Stimulated activated naive CD8-positive, alpha-beta T cell treated with anti-CD3 and anti-CD28 coated beads, Interleukin-15, Interleukin-2, amounts not matched to agents 100 U/mL and 50 U/mL, for 24 hours (primary cell): ENCODE measurements at regions not wholly inside any gene's neighbourhood (a gene's known extent, or its start where the extent isn't known, plus 50 kb on each side); places are given as distances from the start of the nearest gene placed in this dataset.
"Not testable (repeated sequence)": the region's sequence is repeated elsewhere in the genome, so short reads cannot be mapped to it uniquely, and the experiment has no call there.

Source experiments
- ATAC-seq: fragments of 150-1000 bp; cut with Tn5 transposase; one replicate; pipeline ENCODE4 v1.10.0; 2021
- DNase-seq: peaks from one replicate; pipeline ENCODE4 v3.0.0; 2021

DNA sequence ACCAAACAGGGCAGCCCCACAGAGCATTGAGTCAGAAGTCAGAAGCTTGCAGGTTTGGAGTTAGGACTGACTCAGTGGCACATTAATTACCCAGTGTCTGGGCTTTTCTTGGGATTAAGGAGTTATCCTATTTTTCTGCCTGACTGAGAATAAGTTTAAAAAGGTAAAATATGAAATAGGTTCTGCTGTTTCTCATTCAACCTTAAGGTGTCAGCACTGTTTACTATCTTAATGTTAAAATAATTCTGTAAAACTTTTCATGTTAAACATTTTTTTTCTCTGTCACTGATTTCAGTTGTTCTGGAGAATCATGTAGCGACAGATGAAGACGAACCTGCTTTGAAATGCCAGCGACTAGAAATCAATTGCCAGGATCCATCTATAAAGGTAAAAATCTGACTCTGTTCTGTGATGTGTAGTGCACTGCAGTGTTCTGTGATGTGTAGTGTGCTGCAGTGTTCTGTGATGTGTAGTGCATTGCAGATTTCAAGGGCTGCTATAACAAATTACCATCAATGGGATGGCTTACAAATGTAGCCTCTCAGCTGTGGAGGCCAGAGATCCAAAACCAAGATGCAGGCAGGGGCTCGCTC is 128.0 kb downstream of the LAT start:
- DNase-seq (no peak), ATAC-seq (no peak)

DNA sequence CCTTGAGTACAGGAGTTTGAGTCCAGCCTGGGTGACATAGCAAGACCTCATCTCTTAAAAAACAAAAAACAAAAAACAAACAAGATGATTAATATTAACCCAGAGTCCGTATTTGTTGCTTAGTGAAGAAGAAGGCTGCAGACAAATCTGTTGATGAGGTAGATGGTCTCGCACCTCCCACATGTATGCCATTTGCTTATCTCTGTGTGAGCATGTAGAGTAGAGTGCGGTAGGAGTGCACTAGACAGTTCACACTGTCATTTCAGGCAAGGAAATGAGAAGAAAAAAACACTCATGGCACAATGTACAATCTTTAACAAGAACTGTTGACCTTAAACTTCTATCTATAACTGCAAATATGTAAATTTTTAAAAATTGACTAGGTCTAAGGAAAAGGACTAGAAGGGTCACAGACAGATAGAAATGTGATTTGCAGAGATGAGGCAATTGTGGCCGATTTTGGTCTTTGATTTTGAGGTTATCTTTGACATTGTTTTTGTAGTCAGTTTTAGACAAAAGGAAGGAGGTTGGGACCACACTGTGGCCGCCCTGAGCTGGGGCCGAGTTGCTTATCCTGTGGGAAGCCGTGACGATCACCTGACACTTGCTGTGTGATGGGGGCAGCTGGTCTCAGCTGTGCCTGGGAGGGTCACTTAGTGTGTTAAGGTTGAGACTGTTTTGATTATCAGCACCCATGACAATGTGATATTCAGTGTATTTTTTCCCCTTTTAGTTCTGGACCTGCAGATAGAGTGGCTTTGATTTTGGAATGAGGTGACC is 127.2 kb downstream of the LAT start:
- DNase-seq, ATAC-seq: not testable (repeated sequence)

DNA sequence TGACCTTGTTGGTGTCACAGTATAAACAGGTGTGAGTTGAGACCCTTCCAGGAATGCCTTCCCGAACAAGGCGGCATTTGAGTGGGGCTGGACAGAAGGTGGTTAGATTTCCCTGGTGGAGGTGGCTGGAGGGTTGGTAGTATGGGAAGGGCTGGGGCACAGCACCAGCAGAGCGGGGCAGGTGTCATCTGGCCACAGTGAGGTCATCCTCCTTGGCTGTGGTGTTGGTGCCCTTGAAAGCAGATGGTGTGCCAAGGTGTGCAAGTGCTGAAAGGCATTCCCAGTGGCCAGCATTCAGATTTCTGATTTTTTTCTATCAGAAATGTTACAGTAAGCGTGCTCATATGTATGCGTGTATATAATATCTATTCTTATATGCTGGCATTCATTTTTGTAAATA is 126.6 kb downstream of the LAT start:
- ATAC-seq (no peak), DNase-seq (no peak)

DNA sequence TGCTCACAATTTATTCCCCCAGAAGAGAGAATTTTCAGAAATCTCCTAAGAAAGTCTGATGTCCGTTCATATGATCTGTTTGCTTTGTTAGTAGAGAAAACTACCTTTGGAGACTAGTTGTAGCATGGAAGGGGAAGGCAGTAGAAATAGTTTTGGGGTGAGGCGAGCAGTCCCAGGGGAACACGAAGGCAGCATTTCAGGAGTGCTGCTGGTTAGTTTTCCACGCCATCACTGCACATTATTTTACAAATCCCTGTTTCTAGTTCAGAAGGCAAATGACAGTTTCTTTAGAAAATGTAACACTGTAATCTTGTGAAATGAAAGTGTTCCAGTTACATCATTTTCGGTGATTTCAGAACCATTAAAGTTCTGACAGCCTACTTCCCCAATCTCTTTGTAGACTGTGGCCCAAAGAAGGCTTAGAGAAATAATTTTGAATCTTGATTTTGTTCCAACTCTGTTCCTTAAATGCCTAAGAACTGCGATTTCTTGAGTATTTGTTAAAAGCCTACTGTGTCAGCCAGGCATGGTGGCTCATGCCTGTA is 123.8 kb downstream of the LAT start:
- ATAC-seq, result not testable (repeated sequence)

DNA sequence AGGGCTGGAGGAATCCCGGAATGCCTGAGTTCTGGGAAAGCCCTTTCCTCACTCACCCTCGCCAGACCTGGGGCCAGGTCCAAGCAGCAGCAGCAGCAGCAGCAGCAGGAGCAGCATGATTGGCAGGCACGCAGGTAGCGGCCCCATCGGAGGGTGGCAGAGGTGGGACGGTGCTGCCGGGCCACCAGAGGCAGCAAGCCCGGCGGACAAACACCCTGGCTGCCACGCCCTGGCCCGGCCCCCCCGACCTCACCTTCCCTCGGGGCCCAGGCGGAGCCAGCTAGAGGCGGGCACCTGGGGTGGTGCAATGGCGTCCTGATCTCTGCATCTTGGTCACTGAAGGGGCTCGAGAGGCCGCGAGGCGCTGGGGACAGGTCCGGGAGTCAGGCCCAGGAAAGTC is 122.4 kb downstream of the LAT start:
- no peak for DNase-seq

More for the DNA sequence above, 123.8 kb downstream of the LAT start:
- DNase-seq, result not testable (repeated sequence)

DNA sequence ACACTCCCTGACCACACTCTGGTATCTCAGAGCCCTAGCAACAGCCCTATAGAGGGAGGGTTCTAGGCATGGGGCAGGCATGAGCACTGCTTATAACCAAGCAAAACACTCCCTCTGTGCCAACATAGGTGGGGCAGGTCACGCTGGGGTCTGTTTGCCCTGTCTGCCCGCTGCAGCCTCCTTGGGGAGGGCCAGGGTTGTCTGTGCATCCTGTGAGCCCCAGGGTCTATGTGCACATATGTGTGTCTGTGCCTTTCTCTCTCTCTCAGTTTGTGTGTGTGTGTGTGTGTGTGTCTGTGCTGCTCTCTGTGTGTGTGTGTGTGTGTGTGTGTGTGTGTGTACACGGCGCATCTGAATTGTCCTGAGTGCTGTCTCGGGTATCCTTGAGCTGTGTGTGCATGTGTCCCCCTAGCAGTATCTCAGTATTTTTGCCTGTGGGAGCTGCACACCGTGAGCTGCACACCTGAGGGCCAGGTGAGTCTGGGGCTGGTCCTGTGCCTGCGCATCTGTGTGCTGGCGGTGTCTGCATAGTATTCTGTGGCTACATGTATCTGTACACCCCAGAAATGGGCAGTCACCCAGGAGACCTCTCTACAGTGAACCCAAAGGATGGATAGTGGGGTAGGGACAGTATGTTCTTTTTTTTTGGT is 121.5 kb downstream of the LAT start:
- DNase-seq, ATAC-seq: not testable (repeated sequence)

More for the DNA sequence above, 122.4 kb downstream of the LAT start:
- no peak for ATAC-seq

DNA sequence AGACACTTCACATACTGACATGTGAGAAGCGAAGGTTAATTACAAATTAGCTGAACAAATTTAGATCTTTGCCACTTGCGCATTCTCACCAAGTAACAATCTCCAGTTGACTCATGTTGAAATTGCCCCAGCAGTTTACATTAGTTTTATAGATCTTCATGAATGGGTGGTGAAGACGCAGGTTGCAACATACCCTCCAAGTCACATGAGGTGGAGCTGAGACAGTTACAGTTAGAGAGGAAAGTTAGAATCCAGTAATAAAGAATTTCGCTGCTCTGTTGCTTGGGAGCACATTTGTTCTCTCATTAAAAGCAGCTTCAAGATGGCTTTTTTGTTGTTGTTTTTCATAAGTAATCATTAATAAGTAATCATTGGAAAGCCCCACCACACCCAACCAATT is 119.7 kb downstream of the LAT start:
- not testable (repeated sequence) for DNase-seq, ATAC-seq

DNA sequence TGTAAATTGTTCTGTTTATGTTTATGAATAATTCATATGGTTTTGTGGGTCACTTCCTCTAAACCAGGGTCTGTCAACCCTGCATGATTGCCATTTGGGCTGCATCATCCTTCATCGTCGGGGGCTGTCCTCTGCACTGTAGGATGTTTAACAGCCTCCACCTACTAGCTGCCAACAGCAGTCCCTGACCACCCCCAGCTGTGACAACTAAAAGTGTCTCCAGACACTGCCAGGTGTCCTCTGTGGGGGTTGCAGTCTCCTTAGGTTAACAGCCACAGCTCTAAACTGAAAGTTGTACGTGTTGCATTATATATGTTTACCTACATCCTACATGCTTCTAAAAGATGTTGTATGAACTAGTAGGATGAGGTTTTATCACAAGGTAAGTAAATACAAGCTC is 113.1 kb downstream of the LAT start:
- not testable (repeated sequence) for DNase-seq, ATAC-seq

DNA sequence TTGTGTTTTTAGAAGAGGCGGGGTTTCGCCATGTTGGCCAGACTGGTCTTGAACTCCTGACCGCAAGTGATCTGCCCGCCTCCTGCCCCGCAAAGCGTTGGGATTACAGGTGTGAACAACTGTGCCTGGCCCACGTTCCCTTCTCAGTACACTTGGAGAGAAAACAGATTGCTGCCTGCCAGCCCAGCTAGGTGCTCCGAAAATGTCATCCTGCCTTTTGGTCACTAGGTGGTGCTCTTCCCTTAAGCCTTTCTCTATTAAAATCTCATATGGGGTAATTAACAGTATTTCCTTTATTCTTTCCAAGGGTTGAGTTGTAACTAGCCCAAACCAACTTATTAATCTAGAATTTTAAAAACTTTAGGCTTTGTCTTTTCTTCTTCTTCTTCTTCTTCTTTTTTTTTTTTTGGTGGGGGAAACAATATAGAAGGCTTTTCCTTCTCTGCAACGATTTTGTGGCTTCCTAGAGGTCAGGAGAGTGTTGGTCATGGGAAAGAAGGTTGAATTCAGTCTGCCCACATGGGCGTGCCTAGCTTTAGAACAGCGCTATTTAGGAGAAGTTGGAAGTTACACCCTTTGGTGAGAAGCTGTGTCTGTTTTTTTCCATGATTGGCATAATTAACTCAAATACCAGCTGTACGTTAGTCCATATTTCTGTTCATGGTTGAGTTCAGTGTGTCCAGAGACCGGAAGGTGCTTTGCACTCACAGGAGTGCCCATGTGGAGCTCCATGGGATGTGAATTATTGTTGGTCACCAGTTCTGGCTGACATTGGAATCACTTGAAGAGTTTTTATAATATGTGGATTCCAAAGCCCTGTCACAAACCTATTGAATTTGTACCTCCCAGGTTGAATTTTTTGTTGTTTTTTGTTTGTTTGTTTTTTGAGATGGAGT is 110.1 kb downstream of the LAT start:
- peak; percentile 57 for ATAC-seq
- not testable (repeated sequence) for DNase-seq

DNA sequence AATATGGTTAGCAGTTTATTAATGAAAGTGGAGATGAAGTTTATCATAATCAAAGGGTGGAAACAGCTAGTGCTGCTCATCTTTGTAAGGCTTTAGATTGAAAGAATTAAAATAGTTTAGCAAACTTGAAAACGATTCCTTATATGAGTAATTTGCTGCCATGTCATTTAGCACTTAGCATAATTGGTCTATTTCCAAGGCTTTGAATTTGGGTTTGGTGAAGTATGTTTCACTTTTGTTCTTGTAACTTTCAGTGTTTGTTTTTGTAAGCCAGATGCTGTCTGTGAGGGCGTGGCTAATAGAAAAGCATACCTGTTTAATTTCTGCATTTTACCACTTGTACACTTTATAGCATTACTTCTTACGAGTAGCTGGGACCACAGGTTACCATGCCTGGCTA is 109.5 kb downstream of the LAT start:
- not testable (repeated sequence) for DNase-seq
- peak; percentile 43 for ATAC-seq

DNA sequence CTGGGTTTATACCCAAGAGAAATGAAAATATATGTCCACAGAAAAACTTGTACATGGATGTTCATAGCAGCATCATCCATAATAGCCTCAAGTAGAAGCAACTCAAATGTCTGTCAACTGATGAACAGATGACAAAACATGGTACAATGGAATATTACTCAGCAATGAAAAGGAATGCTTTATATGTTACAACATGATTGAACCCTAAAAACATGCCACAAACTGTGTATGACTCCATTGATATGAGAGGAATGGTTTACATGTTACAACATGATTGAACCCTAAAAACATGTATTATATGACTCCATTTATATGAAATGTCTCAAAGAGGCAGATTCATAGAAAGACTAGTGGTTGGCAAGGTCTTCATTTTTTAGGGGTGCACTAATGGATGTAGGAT is 104.8 kb downstream of the LAT start:
- not testable (repeated sequence) for ATAC-seq, DNase-seq

DNA sequence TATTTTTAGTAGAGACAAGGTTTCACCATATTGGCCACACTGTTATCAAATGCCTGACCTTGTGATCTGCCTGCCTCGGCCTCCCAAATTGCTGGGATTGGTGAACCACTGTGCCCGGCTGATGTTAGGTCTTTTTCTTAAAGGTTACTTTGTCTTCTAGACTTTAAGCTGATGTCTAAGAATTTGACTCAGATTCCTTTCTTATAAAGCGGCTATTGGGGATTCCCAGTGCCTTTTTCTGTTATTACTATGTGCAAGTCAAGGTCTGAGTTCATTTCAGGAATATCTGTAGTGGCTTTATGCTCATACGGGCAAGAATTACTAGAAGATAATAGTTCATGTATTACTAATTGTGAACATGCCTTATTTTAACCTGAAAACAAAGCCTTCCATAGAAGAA is 102.8 kb downstream of the LAT start:
- peak; percentile 40 for ATAC-seq
- DNase-seq, result not testable (repeated sequence)

DNA sequence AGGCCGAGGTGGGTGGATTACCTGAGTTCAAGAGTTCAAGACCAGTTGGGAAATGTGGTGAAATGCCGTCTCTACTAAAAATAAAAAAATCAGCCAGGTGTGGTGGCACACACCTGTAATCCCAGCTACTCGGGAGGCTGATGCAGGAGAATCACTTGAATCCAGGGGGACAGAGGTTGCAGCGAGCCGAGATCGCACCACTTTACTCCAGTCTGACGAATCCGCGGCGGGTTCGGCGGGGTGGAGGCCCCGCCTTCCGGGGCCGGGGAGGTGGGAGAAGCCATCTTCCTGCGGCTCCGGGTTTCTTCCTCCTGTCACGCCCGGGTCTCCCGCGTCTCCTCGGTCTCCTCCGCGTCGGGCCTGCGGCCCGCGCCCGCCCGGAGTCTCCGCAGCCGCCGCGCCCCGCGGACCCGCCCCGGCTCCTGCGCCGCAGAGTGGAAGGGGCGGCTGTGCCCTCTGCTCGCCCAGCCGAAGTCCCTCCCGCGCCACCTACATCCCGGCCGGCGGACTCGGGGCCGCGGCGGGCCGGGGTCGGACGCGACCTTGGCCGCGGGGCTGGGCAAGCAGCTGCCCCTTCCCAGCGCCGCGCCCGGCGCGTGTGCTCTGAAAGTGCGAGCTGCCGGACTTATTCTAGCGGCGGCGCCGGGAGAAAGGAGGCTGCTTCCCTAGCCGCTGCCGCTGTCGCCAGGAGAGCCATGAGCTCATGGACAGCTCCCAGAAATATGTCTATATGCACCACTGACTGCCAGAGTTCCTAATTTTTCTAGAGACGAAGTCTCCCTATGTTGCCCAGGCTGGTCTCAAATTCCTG is 97.2 kb downstream of the LAT start:
- peak; percentile 41 for DNase-seq
- ATAC-seq, result peak; percentile 89

DNA sequence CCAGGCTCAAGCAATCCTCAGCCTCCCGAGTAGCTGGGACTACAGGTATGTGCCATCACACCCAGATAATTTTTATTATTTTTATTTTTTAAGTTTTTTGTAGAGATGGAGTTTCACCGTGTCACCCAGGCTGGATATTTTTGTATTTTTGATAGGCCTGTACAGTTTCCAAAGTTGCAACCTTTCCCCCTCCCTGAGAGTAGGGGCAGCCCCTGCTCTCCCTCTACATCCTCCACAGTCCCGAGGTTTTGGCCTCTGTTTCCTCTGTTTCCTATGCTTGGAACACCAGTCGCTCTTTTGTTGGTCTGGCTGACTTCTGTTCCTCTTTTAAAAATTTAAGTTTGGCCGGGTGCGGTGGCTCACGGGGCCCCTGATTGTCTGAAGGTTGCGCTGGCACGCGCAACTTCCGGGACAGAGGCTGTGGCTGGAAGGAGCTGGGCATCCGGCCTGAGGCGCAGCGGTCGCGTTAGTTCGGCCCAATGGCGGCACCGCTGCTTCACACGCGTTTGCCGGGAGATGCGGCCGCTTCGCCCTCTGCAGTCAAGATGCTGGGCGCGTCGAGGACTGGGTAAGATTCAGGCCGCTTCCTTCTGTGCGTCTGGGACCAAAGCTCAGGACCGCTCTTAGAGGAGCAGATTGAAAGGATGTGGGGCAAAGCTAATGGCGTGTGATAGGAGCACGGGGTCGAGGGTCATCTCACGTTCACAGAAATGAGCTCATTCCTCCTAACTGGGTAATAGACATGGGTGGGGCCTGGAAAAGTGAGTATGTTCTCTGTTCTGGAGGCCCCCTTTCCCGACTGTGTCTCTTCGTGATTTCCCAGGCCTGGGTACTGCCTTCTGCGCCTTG is 89.9 kb downstream of the LAT start:
- DNase-seq, result peak; percentile 49
- peak; percentile 96 for ATAC-seq

DNA sequence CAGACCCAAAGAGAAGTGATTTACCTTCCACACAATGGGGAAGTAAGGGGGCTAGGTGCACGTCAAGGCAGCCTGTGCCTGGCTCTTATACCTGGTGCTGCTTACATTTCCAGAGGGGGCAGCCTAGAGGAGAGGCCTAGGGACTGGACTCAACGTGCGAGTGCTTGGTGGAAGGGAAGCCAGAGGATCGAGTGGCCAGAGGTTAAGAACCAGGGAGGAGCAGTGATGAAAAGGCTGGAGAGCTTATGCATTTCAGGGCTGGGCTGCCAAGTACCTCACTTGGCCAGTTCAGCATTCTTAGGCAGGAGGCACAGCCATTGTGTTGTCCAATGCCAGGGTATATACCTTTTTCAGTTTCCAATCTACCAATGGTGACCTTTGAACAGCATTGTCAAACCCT is 77.4 kb downstream of the LAT start:
- ATAC-seq, DNase-seq: not testable (repeated sequence)

DNA sequence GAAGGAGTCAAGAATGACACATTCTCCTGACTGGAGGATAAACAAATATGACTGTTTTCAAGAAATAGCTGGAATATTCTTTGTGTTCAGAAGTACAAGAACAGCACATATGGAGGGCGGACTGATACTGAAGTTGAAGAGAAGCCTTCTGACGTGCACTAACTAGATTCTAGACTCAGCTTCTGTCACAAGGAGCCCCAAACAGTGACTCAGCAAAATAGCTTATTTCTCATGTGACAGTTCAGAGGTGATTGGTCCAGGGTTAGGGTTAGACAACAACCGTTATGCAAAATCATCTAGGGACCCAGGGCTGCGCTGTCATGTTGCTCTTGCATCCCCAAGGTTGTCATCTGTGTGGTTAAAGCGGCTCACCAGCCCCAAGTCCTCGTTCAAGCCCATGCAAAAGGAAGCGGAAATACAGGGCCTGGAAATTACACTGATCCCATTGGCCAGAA is 76.6 kb downstream of the LAT start:
- not testable (repeated sequence) for DNase-seq, ATAC-seq

DNA sequence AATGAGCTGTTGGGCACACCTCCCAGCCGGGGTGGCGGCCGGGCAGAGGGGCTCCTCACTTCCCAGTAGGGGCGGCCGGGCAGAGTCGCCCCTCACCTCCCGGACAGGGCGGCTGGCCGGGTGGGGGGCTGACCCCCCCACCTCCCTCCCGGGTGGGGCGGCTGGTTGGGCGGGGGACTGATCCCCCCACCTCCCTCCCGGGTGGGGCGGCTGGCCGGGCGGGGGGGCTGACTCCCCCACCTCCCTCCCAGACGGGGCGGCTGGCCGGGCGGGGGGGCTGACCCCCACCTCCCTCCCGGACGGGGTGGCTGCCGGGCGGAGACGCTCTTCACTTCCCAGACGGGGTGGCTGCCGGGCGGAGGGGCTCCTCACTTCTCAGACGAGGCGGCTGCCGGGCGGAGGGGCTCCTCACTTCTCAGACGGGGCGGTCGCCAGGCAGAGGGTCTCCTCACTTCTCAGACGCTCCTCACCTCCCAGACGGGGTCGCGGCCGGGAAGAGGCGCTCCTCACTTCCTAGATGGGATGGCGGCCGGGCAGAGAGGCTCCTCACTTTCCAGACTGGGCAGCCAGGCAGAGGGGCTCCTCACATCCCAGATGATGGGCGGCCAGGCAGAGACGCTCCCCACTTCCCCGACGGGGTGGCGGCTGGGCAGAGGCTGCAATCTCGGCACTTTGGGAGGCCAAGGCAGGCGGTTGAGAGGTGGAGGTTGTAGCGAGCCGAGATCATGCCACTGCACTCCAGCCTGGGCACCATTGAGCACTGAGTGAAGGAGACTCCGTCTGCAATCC is 75.4 kb downstream of the LAT start:
- DNase-seq, ATAC-seq: not testable (repeated sequence)

DNA sequence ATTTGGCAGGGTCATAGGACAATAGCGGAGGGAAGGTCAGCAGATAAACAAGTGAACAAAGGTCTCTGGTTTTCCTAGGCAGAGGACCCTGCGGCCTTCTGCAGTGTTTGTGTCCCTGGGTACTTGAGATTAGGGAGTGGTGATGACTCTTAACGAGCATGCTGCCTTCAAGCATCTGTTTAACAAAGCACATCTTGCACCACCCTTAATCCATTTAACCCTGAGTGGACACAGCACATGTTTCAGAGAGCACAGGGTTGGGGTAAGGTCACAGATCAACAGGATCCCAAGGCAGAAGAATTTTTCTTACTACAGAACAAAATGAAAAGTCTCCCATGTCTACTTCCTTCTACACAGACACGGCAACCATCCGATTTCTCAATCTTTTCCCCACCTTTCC is 74.7 kb downstream of the LAT start:
- not testable (repeated sequence) for DNase-seq, ATAC-seq
